Lung (tissue), 11 donors: ENCODE measurements at regions not wholly inside any gene's neighbourhood (a gene's known extent, or its start where the extent isn't known, plus 50 kb on each side); places are given as distances from the start of the nearest gene placed in this dataset.

Experiments
- ATAC-seq: fragments of 200-7000 bp; cut with Tn5 transposase; one replicate; pipeline ENCODE4 v1.9.1; 2020; ENCODE audit warnings: moderate number of reproducible peaks; ENCODE audit not compliant: insufficient read depth, low FRiP score
- DNase-seq, 3 donors: peaks; one replicate each; pipeline ENCODE4 v3.0.0-alpha.2; 2013 to 2017
- H3K27ac ChIP-seq, 2 donors: one replicate each; pipeline ENCODE4 v1.5.1; 2013; ENCODE audit warnings: mild to moderate bottlenecking in 2 of 2, moderate library complexity in 2 of 2, control low read depth in 1 of 2, inconsistent platforms in 1 of 2, low read depth in 1 of 2, low read length in 1 of 2
- H3K27me3 ChIP-seq, 3 donors: one replicate each; pipeline ENCODE4 v1.5.1; 2013; ENCODE audit warnings: low read length in 2 of 3; ENCODE audit not compliant: control insufficient read depth in 3 of 3, insufficient read depth in 3 of 3
- H3K36me3 ChIP-seq, 4 donors: one replicate each; pipeline ENCODE4 v1.5.1; 2013; ENCODE audit warnings: low read length in 4 of 4, mild to moderate bottlenecking in 1 of 4, moderate library complexity in 1 of 4; ENCODE audit not compliant: control insufficient read depth in 4 of 4, insufficient read depth in 4 of 4
- H3K4me1 ChIP-seq, 5 donors: one replicate each; pipeline ENCODE4 v1.5.1; 2013; ENCODE audit warnings: low read length in 5 of 5, mild to moderate bottlenecking in 2 of 5, moderate library complexity in 1 of 5; ENCODE audit not compliant: control insufficient read depth in 5 of 5, insufficient read depth in 5 of 5
- H3K4me3 ChIP-seq: one replicate; pipeline ENCODE4 v1.5.1; 2013; ENCODE audit warnings: mild to moderate bottlenecking, control low read depth, moderate library complexity
- H3K9ac ChIP-seq, 2 donors: one replicate each; pipeline ENCODE4 v1.5.1; 2013; ENCODE audit warnings: low read length in 2 of 2, control low read depth in 1 of 2; ENCODE audit not compliant: insufficient read depth in 1 of 2
- H3K9me3 ChIP-seq, 4 donors: one replicate each; pipeline ENCODE4 v1.5.1; 2013; ENCODE audit warnings: low read length in 3 of 4, mild to moderate bottlenecking in 1 of 4, moderate library complexity in 1 of 4; ENCODE audit not compliant: control insufficient read depth in 4 of 4, insufficient read depth in 3 of 4
- CTCF ChIP-seq: IDR thresholded peaks from 2 replicates; pipeline ENCODE4 v1.5.1; 2012; ENCODE audit warnings: mild to moderate bottlenecking; ENCODE audit errors: control extremely low read depth, extremely low read depth
- WGBS, 2 donors: extraction: QIAGEN DNeasy Blood & Tissue Kit; methylation state at CpG; one replicate each; pipeline ENCODE4 v1.1.7; 2013; 5-methylcytosine and 5-hydroxymethylcytosine counted together
- donor health status: control.
- donor health status: control.
- donor health status: Bipolar disorder and iron deficiency.
- donor health status: healthy.
- donor health status: DM: yes; HTN: yes; CAD: no.

- H3K36me3 ChIP-seq, result no peaks in the 10 kb centered on the region
- H3K27me3 ChIP-seq, result no peaks in the 10 kb centered on the region
- no peak overlapping the region for H3K27ac ChIP-seq
- TF ChIP-seq CTCF, result no peak
- no peak overlapping the region for H3K4me3 ChIP-seq
- peaks cover 0 to 5% (median 0%) of the 10 kb centered on the region in 5 donors for H3K4me1 ChIP-seq
- DNase-seq (no peak), ATAC-seq (no peak)
- 87 to 94% methylated on average over 15 of the region's 15 CpGs for WGBS, 2 donors
- H3K9me3 ChIP-seq, result no peaks in the 10 kb centered on the region
- no peak overlapping the region for H3K9ac ChIP-seq
Observed at GRCh38 chr10:11395581-11396310, 215.7 kb downstream of the USP6NL start.

DNA sequence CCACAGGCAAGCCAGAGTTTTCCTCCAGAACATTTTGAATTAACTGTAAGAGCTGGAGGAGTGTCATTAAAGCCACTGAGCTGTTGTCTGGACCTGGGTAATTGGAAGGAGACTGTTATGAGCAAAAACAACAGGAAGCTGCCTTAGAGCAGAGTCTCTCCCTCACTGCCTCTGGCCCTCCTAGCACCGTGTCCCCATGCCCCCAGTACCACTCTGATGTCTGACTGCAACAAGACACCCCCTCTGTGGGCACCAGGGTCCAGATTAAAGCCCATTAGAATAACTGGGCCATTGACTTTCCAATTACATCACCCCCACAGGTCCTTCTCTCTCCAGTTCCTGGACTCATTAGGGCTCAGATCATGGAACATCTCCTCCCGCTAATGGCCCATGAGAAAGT is 216.3 kb downstream of the USP6NL start:
- WGBS, 2 donors, result 76 to 78% methylated on average over 2 of the region's 2 CpGs
- Histone ChIP-seq H3K27ac (no peak overlapping the region), H3K9me3 (no peaks in the 10 kb centered on the region), H3K9ac (no peak overlapping the region), H3K36me3 (no peaks in the 10 kb centered on the region), H3K4me1 (peaks cover 0 to 5% (median 0%) of the 10 kb centered on the region in 5 donors), H3K4me3 (no peak overlapping the region), H3K27me3 (no peaks in the 10 kb centered on the region)
- no peak for DNase-seq
- no peak for ATAC-seq
- TF ChIP-seq CTCF, result no peak

- WGBS, 2 donors, result 69 to 84% methylated on average over 9 of the region's 9 CpGs
- H3K9me3 ChIP-seq, result no peaks in the 10 kb centered on the region
- H3K4me1 ChIP-seq, result peaks cover 0 to 5% (median 0%) of the 10 kb centered on the region in 5 donors
- no peaks in the 10 kb centered on the region for H3K27me3 ChIP-seq
- H3K9ac ChIP-seq, result no peak overlapping the region
- no peak overlapping the region for H3K27ac ChIP-seq
- H3K36me3 ChIP-seq, result no peaks in the 10 kb centered on the region
- no peak overlapping the region for H3K4me3 ChIP-seq
- DNase-seq (no peak), ATAC-seq (no peak)
- no peak for TF ChIP-seq CTCF
Observed at GRCh38 chr10:11393858-11394257, 217.6 kb downstream of the USP6NL start.

DNA sequence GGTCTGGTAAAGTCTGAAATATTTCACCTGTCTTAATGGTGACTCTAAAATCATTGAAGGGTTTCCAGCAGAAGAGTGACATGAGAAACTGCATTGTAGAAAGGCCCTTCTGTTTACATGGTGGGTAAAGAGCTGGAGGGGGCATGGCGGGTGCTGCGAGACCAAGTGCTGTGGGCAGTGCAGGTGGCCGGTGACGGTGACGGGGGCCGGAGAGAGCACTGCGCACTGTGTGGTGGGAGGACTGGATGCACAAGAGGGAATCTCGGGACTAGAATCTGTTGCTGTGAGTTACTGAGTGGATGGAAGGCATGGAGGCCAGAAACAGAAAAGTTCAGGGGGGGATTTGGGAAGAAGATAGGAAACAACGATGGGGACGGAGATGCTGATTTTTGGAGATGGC is 218.7 kb downstream of the USP6NL start:
- H3K4me1 ChIP-seq, result peaks cover 0 to 5% (median 0%) of the 10 kb centered on the region in 5 donors
- no peak overlapping the region for H3K27ac ChIP-seq
- 92 to 96% methylated on average over 10 of the region's 10 CpGs for WGBS, 2 donors
- H3K9ac ChIP-seq, result no peak overlapping the region
- no peaks in the 10 kb centered on the region for H3K36me3 ChIP-seq
- H3K9me3 ChIP-seq, result no peaks in the 10 kb centered on the region
- no peak overlapping the region for H3K4me3 ChIP-seq
- no peak for TF ChIP-seq CTCF
- DNase-seq (no peak), ATAC-seq (no peak)
- no peaks in the 10 kb centered on the region for H3K27me3 ChIP-seq
